Right lobe of liver (tissue), 6 donors: ENCODE measurements at regions not wholly inside any gene's neighbourhood (a gene's known extent, or its start where the extent isn't known, plus 50 kb on each side); places are given as distances from the start of the nearest gene placed in this dataset.

Experiments
- ATAC-seq, 4 donors: fragments of 200-7000 bp; cut with Tn5 transposase; one replicate each; pipeline ENCODE4 v1.9.1; 2020; ENCODE audit warnings: mild to moderate bottlenecking in 4 of 4, moderate library complexity in 4 of 4
- DNase-seq, 3 donors: peaks; one replicate each; pipeline ENCODE4 v3.0.0-alpha.2; 2020
- H3K27ac ChIP-seq, 3 donors: fragments of 200-600 bp; one replicate each; pipeline ENCODE4 v1.8.0; 2022
- H3K27me3 ChIP-seq, 2 donors: fragments of 200-600 bp; one replicate each; pipeline ENCODE4 v1.8.0; 2022
- H3K36me3 ChIP-seq, 4 donors: fragments of 200-600 bp; sonication (generic) in 1 of 4; one replicate each; pipeline versions ENCODE4 v1.5.1 to v1.8.0; 2017 to 2022; ENCODE audit warnings: control low read depth in 1 of 4
- H3K4me1 ChIP-seq, 4 donors: fragments of 200-600 bp; sonication (generic) in 1 of 4; one replicate each; pipeline versions ENCODE4 v1.5.1 to v1.8.0; 2017 to 2022; ENCODE audit warnings: control low read depth in 1 of 4
- H3K4me3 ChIP-seq, 3 donors: fragments of 200-600 bp; one replicate each; pipeline ENCODE4 v1.8.0; 2022
- H3K9me3 ChIP-seq, 4 donors: fragments of 200-600 bp; sonication (generic) in 1 of 4; one replicate each; pipeline versions ENCODE4 v1.5.1 to v1.8.0; 2017 to 2022; ENCODE audit warnings: control low read depth in 1 of 4
- CTCF ChIP-seq, 4 donors: fragments of 200-600 bp in 3 of 4; fragments of 450-650 bp in 1 of 4; IDR thresholded peaks; one replicate each; pipeline versions ENCODE4 v1.5.1 to v1.8.0; 2016 to 2022; ENCODE audit warnings: antibody characterized with exemption in 4 of 4, mild to moderate bottlenecking in 2 of 4
- POLR2A ChIP-seq: fragments of 450-650 bp; IDR thresholded peaks from one replicate; pipeline ENCODE4 v1.6.1; 2017; ENCODE audit warnings: antibody characterized with exemption, mild to moderate bottlenecking
- WGBS: methylation state at CpG from one replicate; pipeline ENCODE4 v1.1.6; 2018; ENCODE audit warnings: low coverage, low lambda C conversion rate; ENCODE audit not compliant: insufficient coverage; ENCODE audit errors: missing lambda C conversion rate; 5-methylcytosine and 5-hydroxymethylcytosine counted together
- intact Hi-C, 2 donors: fragments of 100-400 bp; cut with DNase I; formaldehyde crosslinking; loops; one replicate each; pipeline versions ENCODE4 v1.11.2 to v1.14.1; 2022
- donor health status: DM: no; HTN: yes; CAD: no.
- donor health status: DM: no; HTN: no; CAD: no.
- donor health status: DM: no; HTN: no; CAD: no.
- donor health status: DM: no; HTN: yes; CAD: no.
- donor health status: DM: no; HTN: yes; CAD: no.

GRCh38 chr5:30039379-30039778 lies 1154.1 kb upstream of the CDH6 start:
- H3K9me3 ChIP-seq = no peaks in the 10 kb centered on the region
- H3K36me3 ChIP-seq = no peaks in the 10 kb centered on the region
- intact Hi-C loops = no loop called here
- DNase-seq (no peak), ATAC-seq (no peak)
- H3K4me1 ChIP-seq = no peaks in the 10 kb centered on the region
- no peak overlapping the region for H3K4me3 ChIP-seq
- H3K27ac ChIP-seq = no peak overlapping the region
- no peaks in the 10 kb centered on the region for H3K27me3 ChIP-seq
- TF ChIP-seq POLR2A (no peak), CTCF (IDR thresholded peaks at IDR 0.05) (no peak)

GRCh38 chr5:30034870-30035269 lies 1158.6 kb upstream of the CDH6 start:
- intact Hi-C loops = no loop called here
- Histone ChIP-seq H3K27me3 (no peaks in the 10 kb centered on the region), H3K4me1 (no peaks in the 10 kb centered on the region), H3K9me3 (no peaks in the 10 kb centered on the region), H3K27ac (no peak overlapping the region), H3K36me3 (no peaks in the 10 kb centered on the region), H3K4me3 (no peak overlapping the region)
- no peak for ATAC-seq
- no peak for DNase-seq
- 41% methylated on average over 2 of the region's 2 CpGs for WGBS
- TF ChIP-seq POLR2A (no peak), CTCF (IDR thresholded peaks at IDR 0.05) (no peak)

GRCh38 chr5:30030101-30030500 lies 1163.4 kb upstream of the CDH6 start:
- H3K4me3 ChIP-seq = no peak overlapping the region
- no peaks in the 10 kb centered on the region for H3K27me3 ChIP-seq
- WGBS = 45% methylated on average over 2 of the region's 2 CpGs
- DNase-seq (no peak), ATAC-seq (no peak)
- TF ChIP-seq POLR2A (no peak), CTCF (IDR thresholded peaks at IDR 0.05) (no peak)
- no peak overlapping the region for H3K27ac ChIP-seq
- H3K9me3 ChIP-seq = no peaks in the 10 kb centered on the region
- H3K4me1 ChIP-seq = no peaks in the 10 kb centered on the region
- intact Hi-C loops = no loop called here
- no peaks in the 10 kb centered on the region for H3K36me3 ChIP-seq

- no peak overlapping the region for H3K4me3 ChIP-seq
- TF ChIP-seq CTCF (IDR thresholded peaks at IDR 0.05) (no peak), POLR2A (no peak)
- WGBS = 35% methylated on average over 2 of the region's 2 CpGs
- H3K27ac ChIP-seq = no peak overlapping the region
- intact Hi-C loops = no loop called here
- ATAC-seq (no peak), DNase-seq (no peak)
- H3K36me3 ChIP-seq = no peaks in the 10 kb centered on the region
- H3K9me3 ChIP-seq = no peaks in the 10 kb centered on the region
- H3K4me1 ChIP-seq = no peaks in the 10 kb centered on the region
- H3K27me3 ChIP-seq = no peaks in the 10 kb centered on the region
Observed at GRCh38 chr5:30001826-30002225, 1191.7 kb upstream of the CDH6 start.

- intact Hi-C loops = no loop called here
- DNase-seq = no peak
- Histone ChIP-seq H3K9me3 (no peaks in the 10 kb centered on the region), H3K27ac (no peak overlapping the region), H3K27me3 (no peaks in the 10 kb centered on the region), H3K4me1 (no peaks in the 10 kb centered on the region), H3K4me3 (no peak overlapping the region), H3K36me3 (no peaks in the 10 kb centered on the region)
- ATAC-seq = no peak
- TF ChIP-seq POLR2A (no peak), CTCF (IDR thresholded peaks at IDR 0.05) (no peak)
Observed at GRCh38 chr5:30000231-30000630, 1193.3 kb upstream of the CDH6 start.
